CD1c-positive myeloid dendritic cell (primary cell): ENCODE measurements at regions not wholly inside any gene's neighbourhood (a gene's known extent, or its start where the extent isn't known, plus 50 kb on each side); places are given as distances from the start of the nearest gene placed in this dataset.

Experiments used
- DNase-seq: peaks from one replicate; pipeline ENCODE4 v3.0.0-alpha.2; 2016; ENCODE audit errors: extremely low spot score

DNA sequence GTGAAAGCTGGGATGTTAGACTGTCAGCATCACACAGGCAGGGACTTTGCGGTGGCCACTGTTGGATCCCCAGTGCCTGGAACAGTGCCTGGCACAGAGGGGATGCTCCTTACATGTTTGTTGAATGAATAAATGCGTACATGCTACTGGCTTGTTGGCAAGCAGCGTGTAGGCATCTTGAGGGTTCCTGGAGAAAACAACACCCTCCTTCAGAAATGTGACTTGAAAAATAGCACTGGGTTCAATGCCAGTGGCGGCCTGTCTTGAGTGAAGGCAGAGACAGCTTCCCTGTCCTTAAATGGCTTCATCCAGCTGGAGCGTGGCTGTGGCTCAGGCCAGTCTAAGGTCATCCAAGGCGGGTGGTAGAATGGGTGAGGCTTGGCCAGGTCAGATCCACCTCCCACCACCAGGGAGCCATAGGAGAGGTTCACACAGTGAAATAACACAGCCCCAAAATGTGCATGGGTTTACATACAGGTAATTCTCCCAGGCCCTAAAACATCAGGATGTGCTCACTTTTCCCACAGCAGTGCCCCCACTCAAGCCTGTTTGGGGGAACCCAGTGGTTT is 171.4 kb downstream of the PHETA1 start:
- DNase-seq: no peak

- DNase-seq: peak; percentile 62
Measured at GRCh38 chr12:111196532-111196931, 172.4 kb downstream of the PHETA1 start.

- DNase-seq: no peak
Measured at GRCh38 chr12:111195316-111195715, 173.6 kb downstream of the PHETA1 start.

GRCh38 chr12:111194703-111195051 is 174.2 kb downstream of the PHETA1 start:
- no peak for DNase-seq

DNA sequence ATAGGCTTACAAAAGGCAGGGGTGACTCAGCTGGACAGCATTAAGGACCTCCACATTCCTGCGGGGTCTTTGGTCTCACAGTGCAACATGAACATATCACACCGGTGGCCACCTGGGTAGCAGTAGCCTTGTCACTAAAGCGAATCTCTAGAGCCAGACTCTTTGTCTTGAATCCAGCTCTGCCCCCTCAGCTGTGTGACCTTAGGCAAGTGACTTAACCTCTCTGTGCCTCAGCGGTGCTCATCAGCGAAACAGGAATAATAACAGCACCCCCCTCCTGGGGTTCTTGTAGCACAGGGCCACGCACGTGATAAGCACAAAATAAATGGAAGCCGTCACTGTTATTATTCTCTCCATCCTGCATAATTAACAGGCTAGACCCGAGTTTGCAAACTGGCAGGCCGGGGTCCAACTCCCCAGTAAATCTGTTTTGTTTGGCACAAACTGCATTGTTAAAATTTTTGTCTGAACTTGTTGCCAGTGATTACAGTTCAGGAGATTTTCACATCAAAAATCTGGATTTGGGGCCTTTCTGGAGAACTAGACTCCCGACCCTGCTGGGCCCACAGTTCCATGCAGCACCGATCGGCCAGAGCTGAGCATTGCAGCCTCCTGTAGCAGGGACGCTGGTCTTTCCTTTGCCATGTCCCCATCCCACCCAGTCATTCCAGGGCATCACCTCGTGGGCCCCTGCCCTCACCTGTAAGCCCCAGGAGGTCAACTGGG is 174.8 kb downstream of the PHETA1 start:
- no peak for DNase-seq

DNA sequence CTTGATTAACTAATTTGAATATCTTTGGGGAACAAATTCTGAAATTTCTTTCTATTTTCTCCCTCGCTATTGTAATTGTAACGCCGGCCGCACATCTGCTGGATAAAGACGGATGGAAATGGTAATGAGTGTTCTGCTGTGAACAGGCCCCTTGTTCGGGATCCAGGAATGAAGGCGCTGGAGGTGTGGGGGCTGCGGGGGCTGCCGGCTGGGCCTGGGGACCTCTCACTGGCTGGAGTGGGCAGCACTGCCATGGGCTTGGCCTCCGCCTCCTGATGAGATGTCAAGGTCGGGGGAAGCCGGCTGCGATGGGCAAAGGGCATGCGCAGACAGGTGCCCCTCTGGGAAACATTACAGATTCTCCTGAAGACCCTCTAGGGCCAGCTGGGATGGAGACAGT is 175.4 kb downstream of the PHETA1 start:
- DNase-seq: no peak

- no peak for DNase-seq
Measured at GRCh38 chr12:111193067-111193466, 175.8 kb downstream of the PHETA1 start.

DNA sequence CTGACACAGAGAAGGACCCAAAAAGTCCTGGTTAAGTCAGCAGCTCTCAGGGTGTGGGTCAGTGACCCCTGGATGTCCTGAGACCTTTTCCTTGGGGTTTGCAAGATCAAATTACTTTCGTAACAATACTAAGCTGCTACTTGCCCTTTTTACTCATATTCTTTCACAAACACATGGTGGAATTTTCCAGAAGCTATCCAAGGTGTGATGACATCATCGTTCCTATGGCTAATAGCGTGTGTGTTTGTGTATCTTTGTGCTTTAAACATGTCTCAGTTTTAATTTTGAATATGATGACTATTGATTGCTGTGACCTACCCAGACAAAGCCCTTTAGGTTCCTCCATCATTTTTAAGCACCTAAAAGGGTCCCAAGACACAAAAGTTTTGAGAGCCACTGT is 176.2 kb downstream of the PHETA1 start:
- no peak for DNase-seq

- DNase-seq: no peak
Measured at GRCh38 chr12:111190741-111191526, 178.0 kb downstream of the PHETA1 start.

GRCh38 chr12:111189792-111190191 is 179.1 kb downstream of the PHETA1 start:
- DNase-seq: no peak

GRCh38 chr12:111188436-111188835 is 180.5 kb downstream of the PHETA1 start:
- no peak for DNase-seq

DNA sequence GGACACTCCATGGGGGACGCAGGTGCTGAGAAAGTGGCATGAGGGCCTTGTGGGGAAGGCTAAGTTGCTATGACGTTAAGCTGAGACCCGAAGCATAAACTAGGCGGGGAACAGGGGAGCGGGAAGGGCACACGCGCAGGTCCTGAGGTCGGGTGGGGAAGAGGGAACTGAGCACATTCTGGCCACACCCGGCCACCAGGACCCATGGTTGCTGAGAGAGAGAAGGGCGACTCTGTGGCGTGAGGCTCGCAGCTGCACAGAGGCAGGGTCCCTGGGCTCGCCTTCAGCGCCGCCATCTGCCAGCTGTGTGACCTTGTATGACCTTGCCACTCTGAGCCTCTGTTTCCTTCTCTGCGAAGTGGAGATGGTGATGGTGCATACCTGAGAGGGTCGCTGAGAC is 182.5 kb downstream of the PHETA1 start:
- DNase-seq: peak; percentile 40

GRCh38 chr12:111185889-111186227 is 183.0 kb downstream of the PHETA1 start:
- no peak for DNase-seq

GRCh38 chr12:111185206-111185888 is 183.5 kb downstream of the PHETA1 start:
- no peak for DNase-seq

GRCh38 chr12:111184161-111184560 is 184.7 kb downstream of the PHETA1 start:
- DNase-seq: no peak

- DNase-seq: no peak
Measured at GRCh38 chr12:111183094-111183493, 185.8 kb downstream of the PHETA1 start.

DNA sequence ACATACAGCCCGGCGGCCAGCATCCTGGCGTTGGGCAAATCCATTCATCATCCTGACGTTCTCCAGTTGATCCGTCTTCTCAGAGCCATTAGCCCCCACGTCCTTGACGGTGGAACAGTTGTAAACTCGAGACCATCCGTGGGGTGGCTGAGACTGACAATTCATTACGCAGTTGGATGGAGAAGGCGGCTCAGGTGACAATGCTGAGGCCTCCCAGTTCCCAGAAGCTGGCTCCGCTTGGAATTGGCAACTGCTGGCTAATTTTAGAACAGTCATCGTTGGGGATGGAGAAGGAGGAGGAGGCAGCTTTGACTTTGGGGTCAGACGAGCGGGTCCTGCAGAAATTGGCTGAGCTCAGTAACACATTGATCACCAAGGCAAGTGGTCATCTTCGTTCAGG is 186.5 kb downstream of the PHETA1 start:
- no peak for DNase-seq

DNA sequence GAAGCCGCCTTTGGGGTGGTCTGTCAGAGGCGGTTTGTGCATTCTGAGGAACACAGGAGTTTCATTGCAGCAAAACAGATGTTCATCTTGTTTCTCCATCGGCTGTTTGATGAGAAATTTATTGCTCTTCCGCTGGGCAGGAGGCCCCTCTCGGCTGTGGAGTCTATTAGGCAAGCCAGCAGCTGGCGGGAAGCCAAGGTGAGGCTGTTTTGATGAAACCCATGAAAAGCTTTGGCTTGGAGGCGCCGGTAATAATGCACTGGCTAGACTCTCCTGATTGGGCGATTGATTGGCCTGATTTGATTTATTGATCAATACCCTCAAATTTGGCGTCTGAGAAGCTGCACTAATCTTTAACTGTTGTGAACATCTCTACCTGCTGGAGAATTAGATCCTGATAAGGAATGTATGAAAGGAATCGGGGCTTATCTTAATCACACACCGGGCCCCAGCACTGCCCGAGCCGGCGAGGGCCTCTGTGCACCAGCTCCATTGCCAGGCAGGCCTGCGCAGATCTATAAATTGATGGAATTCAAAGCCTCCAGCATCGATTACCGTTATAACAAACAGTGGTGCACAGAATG is 187.7 kb downstream of the PHETA1 start:
- peak; percentile 40 for DNase-seq

GRCh38 chr12:111180426-111181142 is 188.3 kb downstream of the PHETA1 start:
- no peak for DNase-seq

- DNase-seq: no peak
Measured at GRCh38 chr12:111178181-111179081, 190.5 kb downstream of the PHETA1 start.
